GM23338 (cell line): ENCODE measurements at regions not wholly inside any gene's neighbourhood (a gene's known extent, or its start where the extent isn't known, plus 50 kb on each side); places are given as distances from the start of the nearest gene placed in this dataset.

Experiments
- ATAC-seq: fragments of 200-7000 bp; cut with Tn5 transposase; 3 replicates; pipeline ENCODE4 v1.9.1; 2020
- DNase-seq: peaks from one replicate; pipeline ENCODE4 v3.0.0-alpha.2; 2015; ENCODE audit warnings: low spot score
- H2AFZ ChIP-seq: fragments of 200-600 bp; sonication (generic); 2 replicates; pipeline ENCODE4 v1.8.0; 2016; ENCODE audit warnings: antibody characterized with exemption, mild to moderate bottlenecking, moderate library complexity
- H3F3A ChIP-seq: fragments of 200-600 bp; sonication (generic); replicated peaks from 2 replicates; pipeline ENCODE4 v1.8.0; 2017; ENCODE audit warnings: antibody characterized with exemption, mixed run types, low read depth
- H3K27ac ChIP-seq: fragments of 200-600 bp; sonication (generic); 2 replicates; pipeline ENCODE4 v1.6.1; 2016; ENCODE audit warnings: low read depth
- H3K27me3 ChIP-seq: fragments of 200-600 bp; sonication (generic); 2 replicates; pipeline ENCODE4 v1.8.0; 2016; ENCODE audit warnings: mild to moderate bottlenecking, mixed run types, moderate library complexity; ENCODE audit not compliant: insufficient read depth
- H3K36me3 ChIP-seq: fragments of 200-600 bp; sonication (generic); 2 replicates; pipeline ENCODE4 v1.8.0; 2016; ENCODE audit warnings: mild to moderate bottlenecking; ENCODE audit not compliant: insufficient read depth
- H3K4me1 ChIP-seq: fragments of 200-600 bp; sonication (generic); 2 replicates; pipeline ENCODE4 v1.8.0; 2016; ENCODE audit warnings: mild to moderate bottlenecking, moderate library complexity; ENCODE audit not compliant: insufficient read depth
- H3K4me2 ChIP-seq: fragments of 200-600 bp; sonication (generic); 2 replicates; pipeline ENCODE4 v1.7.1; 2017; ENCODE audit warnings: mixed run types
- H3K4me3 ChIP-seq: fragments of 200-600 bp; sonication (generic); 2 replicates; pipeline ENCODE4 v1.6.1; 2016; ENCODE audit warnings: mixed run types
- H3K79me2 ChIP-seq: fragments of 200-600 bp; sonication (generic); replicated peaks from 2 replicates; pipeline ENCODE4 v1.8.0; 2017; ENCODE audit warnings: mild to moderate bottlenecking; ENCODE audit not compliant: insufficient read depth
- H3K9me2 ChIP-seq: fragments of 200-600 bp; sonication (generic); 2 replicates; pipeline ENCODE4 v1.8.0; 2017; ENCODE audit not compliant: insufficient read depth
- H4K20me1 ChIP-seq: fragments of 200-600 bp; sonication (generic); replicated peaks from 2 replicates; pipeline ENCODE4 v1.8.0; 2017; ENCODE audit warnings: mild to moderate bottlenecking; ENCODE audit not compliant: insufficient read depth
- H3K27ac Mint-ChIP-seq: 2 replicates; pipeline ENCODE4 v1.8.0; 2020; ENCODE audit warnings: inconsistent platforms, mild to moderate bottlenecking, moderate library complexity, mixed read lengths
- H3K27me3 Mint-ChIP-seq: 3 replicates; pipeline ENCODE4 v1.8.0; 2022; ENCODE audit warnings: low read depth, mild to moderate bottlenecking, moderate library complexity, mixed read lengths, inconsistent platforms; ENCODE audit not compliant: insufficient read depth, poor library complexity
- H3K36me3 Mint-ChIP-seq: 3 replicates; pipeline ENCODE4 v1.8.0; 2021; ENCODE audit warnings: low read depth, mild to moderate bottlenecking, inconsistent platforms, moderate library complexity, mixed read lengths
- H3K4me1 Mint-ChIP-seq: 3 replicates; pipeline ENCODE4 v1.8.0; 2020; ENCODE audit warnings: mild to moderate bottlenecking, inconsistent platforms, mixed read lengths
- H3K4me3 Mint-ChIP-seq: 3 replicates; pipeline ENCODE4 v1.8.0; 2021; ENCODE audit warnings: moderate library complexity, mild to moderate bottlenecking, inconsistent platforms, mixed read lengths
- H3K9me3 Mint-ChIP-seq: 3 replicates; pipeline ENCODE4 v1.8.0; 2020; ENCODE audit warnings: moderate library complexity, mild to moderate bottlenecking, inconsistent platforms, mixed read lengths
- CREB1 ChIP-seq: fragments of 250-450 bp; sonication (Bioruptor Pico); IDR thresholded peaks from 2 replicates; pipeline ENCODE4 v1.5.0; 2020; ENCODE audit warnings: low read depth, mild to moderate bottlenecking, moderate library complexity
- CTCF ChIP-seq, 2 experiments: fragments of 200-600 bp in 1 of 2; sonication (generic) in 1 of 2; conservative IDR thresholded peaks; 2 replicates each; pipeline versions ENCODE4 v1.5.1 to v1.6.1; 2016 to 2017; ENCODE audit warnings: antibody characterized with exemption in 2 of 2, low read depth in 2 of 2, mild to moderate bottlenecking in 2 of 2, moderate library complexity in 1 of 2
- EZH2phosphoT487 ChIP-seq: fragments of 200-600 bp; sonication (generic); IDR thresholded peaks from one replicate; pipeline ENCODE4 v1.8.1; 2018; ENCODE audit warnings: antibody characterized with exemption; ENCODE audit not compliant: unreplicated experiment
- JUNB ChIP-seq: IDR thresholded peaks from one replicate; pipeline ENCODE4 v1.6.1; 2016; ENCODE audit warnings: antibody characterized with exemption; ENCODE audit not compliant: unreplicated experiment
- NANOG ChIP-seq: IDR thresholded peaks from 2 replicates; pipeline ENCODE4 v1.6.1; 2016; ENCODE audit warnings: antibody characterized with exemption, borderline replicate concordance
- POLR2AphosphoS5 ChIP-seq: IDR thresholded peaks from 2 replicates; pipeline ENCODE4 v1.6.1; 2016; ENCODE audit warnings: antibody characterized with exemption, low read depth
- REST ChIP-seq: IDR thresholded peaks from one replicate; pipeline ENCODE4 v1.6.1; 2018; ENCODE audit warnings: antibody characterized with exemption; ENCODE audit not compliant: unreplicated experiment
- ZNF462 ChIP-seq: fragments of 250-450 bp; sonication (Bioruptor Pico); IDR thresholded peaks from 2 replicates; pipeline ENCODE4 v1.5.0; 2020; ENCODE audit warnings: mild to moderate bottlenecking, moderate library complexity

GRCh38 chr12:61654698-61655097 is 605.5 kb upstream of the USP15 start:
- Histone ChIP-seq H3K36me3 (no peaks in the 10 kb centered on the region), H3K27me3 (no peaks in the 10 kb centered on the region), H3K4me2 (peak overlapping the region; percentile 27), H3F3A (no peaks in the 10 kb centered on the region), H3K79me2 (no peaks in the 10 kb centered on the region), H3K4me3 (no peak overlapping the region), H3K27ac (no peak overlapping the region), H3K4me1 (peaks cover 17% of the 10 kb centered on the region), H3K9me2 (no peaks in the 10 kb centered on the region; the same call in 1 of the 2 replicates), H4K20me1 (no peaks in the 10 kb centered on the region), H2AFZ (peak overlapping the region; percentile 20; the same call in 1 of the 2 replicates)
- Mint-ChIP-seq H3K4me3 (peak overlapping the region; percentile 23; the same call in 1 of the 3 replicates), H3K4me1 (peaks cover 17% of the 10 kb centered on the region; the same call in 2 of the 3 replicates), H3K27me3 (peaks cover 2% of the 10 kb centered on the region), H3K9me3 (no peaks in the 10 kb centered on the region; the same call in 2 of the 3 replicates), H3K36me3 (peaks cover 3% of the 10 kb centered on the region; the same call in 1 of the 3 replicates), H3K27ac (peak overlapping the region; percentile 73; the same call in 1 of the 2 replicates)
- no peak for DNase-seq
- ATAC-seq, result no peak
- TF ChIP-seq EZH2phosphoT487 (no peak), NANOG (no peak), CTCF (conservative IDR thresholded peaks at IDR 0.05; ENCODE audit: low read depth in 2 of 2) (peak in 1 of 2 experiments; percentile 23; a peak in 1 of 4 replicates), CREB1 (CRISPR knock-in tag) (no peak)

- Histone ChIP-seq H3K27me3 (no peaks in the 10 kb centered on the region), H3K36me3 (no peaks in the 10 kb centered on the region), H2AFZ (peak overlapping the region; percentile 20; the same call in 1 of the 2 replicates), H3K9me2 (no peaks in the 10 kb centered on the region; the same call in 1 of the 2 replicates), H3K4me3 (no peak overlapping the region), H3F3A (no peaks in the 10 kb centered on the region), H3K4me2 (peak overlapping the region; percentile 27), H3K79me2 (no peaks in the 10 kb centered on the region), H3K4me1 (peaks cover 17% of the 10 kb centered on the region), H4K20me1 (no peaks in the 10 kb centered on the region), H3K27ac (no peak overlapping the region)
- H3K36me3 Mint-ChIP-seq, result peaks cover 3% of the 10 kb centered on the region; the same call in 1 of the 3 replicates
- H3K27ac Mint-ChIP-seq, result no peak overlapping the region
- H3K4me3 Mint-ChIP-seq, result no peak overlapping the region
- H3K4me1 Mint-ChIP-seq, result peaks cover 17% of the 10 kb centered on the region; the same call in 2 of the 3 replicates
- no peaks in the 10 kb centered on the region; the same call in 2 of the 3 replicates for H3K9me3 Mint-ChIP-seq
- no peak for ATAC-seq
- H3K27me3 Mint-ChIP-seq, result peaks cover 4% of the 10 kb centered on the region
- no peak for DNase-seq
- TF ChIP-seq ZNF462 (CRISPR knock-in tag), result no peak
- no peak for TF ChIP-seq CREB1 (CRISPR knock-in tag)
- no peak for TF ChIP-seq POLR2AphosphoS5
- TF ChIP-seq REST, result no peak
- TF ChIP-seq JUNB, result no peak
- no peak for TF ChIP-seq NANOG
Observed at GRCh38 chr12:61655241-61655640, 605.0 kb upstream of the USP15 start.
